HepG2 (cell line): ENCODE measurements at regions not wholly inside any gene's neighbourhood (a gene's known extent, or its start where the extent isn't known, plus 50 kb on each side); places are given as distances from the start of the nearest gene placed in this dataset.

ENCODE experiments used
- ATAC-seq: fragments of 200-7000 bp; cut with Tn5 transposase; 3 replicates; pipeline ENCODE4 v1.9.1; 2020; ENCODE audit warnings: mild to moderate bottlenecking, moderate library complexity
- BruUV-seq: library from RNA; stranded (reverse); fragments of 400-500 nt; replicated peaks from 2 replicates; lab custom pipeline; 2021; lab: Mats Ljungman, UMichigan
- CTCF ChIA-PET: fragments of 300-600 bp; formaldehyde crosslinking; extraction: SDS; loops from one replicate; lab custom pipeline; 2021; ENCODE audit warnings: low total read pairs, inconsistent platforms, low intra/inter-chr PET ratio; lab: Yijun Ruan, JAX
- POLR2A ChIA-PET: fragments of 350-600 bp; sonication (Branson Sonifier 250); formaldehyde crosslinking; loops from one replicate; lab custom pipeline; 2020; ENCODE audit warnings: antibody characterized with exemption, inconsistent platforms; lab: Yijun Ruan, JAX
- DNase-seq: peaks from one replicate; pipeline ENCODE4 v3.0.0-alpha.2; 2015; ENCODE audit warnings: low spot score
- FAIRE-seq: peaks from 3 replicates; lab custom pipeline; 2011; peaks lifted over from hg19 to GRCh38; lab: Jason Lieb, UNC
- H2AFZ ChIP-seq: one replicate; pipeline ENCODE4 v1.6.1; 2011; ENCODE audit warnings: low read length, inconsistent platforms
- H3K27ac ChIP-seq: fragments of 300-600 bp; 3 replicates; pipeline ENCODE4 v1.8.0; 2011; ENCODE audit warnings: mixed run types, mild to moderate bottlenecking, mixed read lengths, low read length, inconsistent platforms; ENCODE audit not compliant: insufficient read depth; ENCODE audit errors: extremely low read length
- H3K27me3 ChIP-seq, 2 experiments: fragments of 200-600 bp in 1 of 2; 2 replicates in 1 of 2; 3 replicates in 1 of 2; pipeline versions ENCODE4 v1.6.0 to v1.8.0; 2011; ENCODE audit warnings: low read length in 2 of 2, mild to moderate bottlenecking in 2 of 2, moderate library complexity in 2 of 2, inconsistent platforms in 1 of 2; ENCODE audit not compliant: insufficient read depth in 2 of 2, control insufficient read depth in 1 of 2
- H3K36me3 ChIP-seq, 2 experiments: fragments of 200-600 bp in 1 of 2; replicated peaks in 1 of 2; 2 replicates in 1 of 2; 3 replicates in 1 of 2; pipeline versions ENCODE4 v1.5.1 to v1.8.0; 2011; ENCODE audit warnings: low read length in 2 of 2, inconsistent platforms in 1 of 2; ENCODE audit not compliant: insufficient read depth in 2 of 2, control insufficient read depth in 1 of 2
- H3K4me1 ChIP-seq: 2 replicates; pipeline ENCODE4 v1.5.1; 2012; ENCODE audit warnings: low read length, inconsistent platforms; ENCODE audit not compliant: insufficient read depth
- H3K4me2 ChIP-seq: 2 replicates; pipeline ENCODE4 v1.6.0; 2011; ENCODE audit warnings: low read depth, low read length, inconsistent platforms
- H3K4me3 ChIP-seq, 3 experiments: fragments of 200-600 bp in 1 of 3; sonication (generic), shearing (Covaris generic) in 1 of 3; replicated peaks in 1 of 3; 2 replicates each; pipeline ENCODE4 v1.5.1; 2011 to 2016; ENCODE audit warnings: low read length in 3 of 3, inconsistent platforms in 2 of 3, low read depth in 2 of 3, mild to moderate bottlenecking in 2 of 3, control low read depth in 1 of 3, mixed read lengths in 1 of 3; ENCODE audit not compliant: insufficient read depth in 1 of 3
- H3K79me2 ChIP-seq: one replicate; pipeline ENCODE4 v1.6.1; 2011; ENCODE audit warnings: low read length, inconsistent platforms; ENCODE audit not compliant: insufficient read depth
- H3K9ac ChIP-seq: 2 replicates; pipeline ENCODE4 v1.6.0; 2011; ENCODE audit warnings: mild to moderate bottlenecking, low read depth, low read length, inconsistent platforms; ENCODE audit not compliant: insufficient read depth
- H3K9me3 ChIP-seq: 2 replicates; pipeline ENCODE4 v1.5.1; 2012; ENCODE audit warnings: mild to moderate bottlenecking, low read length
- H4K20me1 ChIP-seq: 2 replicates; pipeline ENCODE4 v1.6.0; 2011; ENCODE audit warnings: inconsistent platforms, mild to moderate bottlenecking, low read length, moderate library complexity; ENCODE audit not compliant: insufficient read depth
- ARID2 ChIP-seq: sonication (generic); formaldehyde crosslinking; IDR thresholded peaks from 2 replicates; pipeline ENCODE4 v1.8.1; 2022; ENCODE audit warnings: mild to moderate bottlenecking, missing genetic modification reagents, borderline replicate concordance
- CREB1 ChIP-seq, 2 experiments: fragments of 450-650 bp in 1 of 2; IDR thresholded peaks; 2 replicates each; pipeline ENCODE4 v1.6.1; 2016 to 2017; ENCODE audit warnings: control low read depth in 1 of 2, mild to moderate bottlenecking in 1 of 2, missing compliant biosample characterization in 1 of 2, missing genetic modification characterization in 1 of 2
- FOXO1 ChIP-seq: sonication (generic); formaldehyde crosslinking; IDR thresholded peaks from 2 replicates; pipeline ENCODE4 v1.4.0; 2020; ENCODE audit warnings: missing genetic modification reagents
- HDAC6 ChIP-seq: fragments of 200-600 bp; sonication (generic); IDR thresholded peaks from 2 replicates; pipeline ENCODE4 v1.7.0; 2017; ENCODE audit warnings: mild to moderate bottlenecking, antibody characterized with exemption, low read length, low read depth
- MXD4 ChIP-seq: IDR thresholded peaks from 2 replicates; pipeline ENCODE4 v1.6.1; 2016; ENCODE audit warnings: mild to moderate bottlenecking, missing biosample characterization, missing genetic modification reagents
- RBFOX2 ChIP-seq: fragments of 200-400 bp; formaldehyde crosslinking; IDR thresholded peaks from 2 replicates; pipeline ENCODE4 v1.6.1; 2017; ENCODE audit warnings: low read depth, mild to moderate bottlenecking, low read length
- SAP130 ChIP-seq: IDR thresholded peaks from 2 replicates; pipeline ENCODE4 v1.6.1; 2016; ENCODE audit warnings: low read depth
- SRY ChIP-seq: sonication (generic); formaldehyde crosslinking; IDR thresholded peaks from 2 replicates; pipeline ENCODE4 v1.8.0; 2022; ENCODE audit warnings: mild to moderate bottlenecking, missing genetic modification reagents
- USF2 ChIP-seq, 2 experiments: sonication (generic) in 1 of 2; formaldehyde crosslinking in 1 of 2; IDR thresholded peaks; 2 replicates each; pipeline versions ENCODE4 v1.5.1 to v1.6.1; 2011 to 2020; ENCODE audit warnings: borderline replicate concordance in 1 of 2, low read depth in 1 of 2, low read length in 1 of 2, mild to moderate bottlenecking in 1 of 2, missing genetic modification reagents in 1 of 2, moderate library complexity in 1 of 2
- ZBTB33 ChIP-seq: sonication (generic); formaldehyde crosslinking; IDR thresholded peaks from 2 replicates; pipeline ENCODE4 v1.4.0; 2020; ENCODE audit warnings: missing genetic modification reagents
- ZNF597 ChIP-seq: sonication (generic); formaldehyde crosslinking; IDR thresholded peaks from 2 replicates; pipeline ENCODE4 v1.5.0; 2020; ENCODE audit warnings: missing genetic modification reagents
- WGBS: methylation state at CpG from one replicate; pipeline ENCODE4 v1.1.6; 2017; ENCODE audit warnings: low lambda C conversion rate; 5-methylcytosine and 5-hydroxymethylcytosine counted together
- in situ Hi-C: cut with HindIII; loops from 2 replicates; pipeline ENCODE4 v1.10.0; 2017; ENCODE audit warnings: low pct_unique_long_range_greater_than_20kb; ENCODE audit not compliant: extremely low pct_ligation_motif_present
- intact Hi-C: fragments of 100-400 bp; cut with micrococcal nuclease; formaldehyde crosslinking; loops from one replicate; pipeline ENCODE4 v1.10.0; 2022; ENCODE audit not compliant: unreplicated experiment

- TF ChIP-seq ZNF597 (CRISPR knock-in tag), result no peak
These were observed 189.5 kb upstream of the LYZL1 start (continued) for GRCh38 chr10:29099415-29099814.

GRCh38 chr10:29100505-29100904, 188.4 kb upstream of the LYZL1 start:
- CTCF ChIA-PET, result no interaction called here
- ATAC-seq, result no peak
- POLR2A ChIA-PET, result no interaction called here

More at GRCh38 chr10:29100505-29100904, 188.4 kb upstream of the LYZL1 start:
- H3K27me3 ChIP-seq, result no peaks in the 10 kb centered on the region
- no peaks in the 10 kb centered on the region for H3K79me2 ChIP-seq
- no peak for TF ChIP-seq CREB1 (IDR thresholded peaks at IDR 0.05)
- TF ChIP-seq CREB1 (CRISPR knock-in tag; IDR thresholded peaks at IDR 0.05), result no peak
- no peak for TF ChIP-seq MXD4 (CRISPR knock-in tag)
- TF ChIP-seq HDAC6, result no peak
- TF ChIP-seq FOXO1 (CRISPR knock-in tag), result no peak
- no peak for TF ChIP-seq SAP130
- TF ChIP-seq ARID2, result no peak
- TF ChIP-seq ZBTB33 (CRISPR knock-in tag), result no peak
- no peak for TF ChIP-seq USF2 (IDR thresholded peaks at IDR 0.05; ENCODE audit: low read depth, low read length)
- no peak for TF ChIP-seq USF2 (CRISPR knock-in tag; IDR thresholded peaks at IDR 0.05; ENCODE audit: borderline replicate concordance)
- no peak for TF ChIP-seq RBFOX2
- no peak for TF ChIP-seq SRY (CRISPR knock-in tag)
- no peaks in the 10 kb centered on the region for H4K20me1 ChIP-seq
- H3K9ac ChIP-seq, result no peak overlapping the region
- in situ Hi-C loops, result no loop called here
- no peaks in the 10 kb centered on the region for H3K36me3 ChIP-seq
- intact Hi-C loops, result no loop called here
- no TSS peak for BruUV-seq
- H3K9me3 ChIP-seq, result no peaks in the 10 kb centered on the region
- DNase-seq (no peak), FAIRE-seq (no peak)
- H3K27ac ChIP-seq, result no peak overlapping the region
- H3K4me3 ChIP-seq, result no peak overlapping the region
- H3K4me1 ChIP-seq, result peaks cover 15% of the 10 kb centered on the region
- H3K4me2 ChIP-seq, result no peak overlapping the region
- 22% methylated on average over 4 of the region's 4 CpGs for WGBS
- no peak overlapping the region for H2AFZ ChIP-seq
